ENCODE measurements at regions not wholly inside any gene's neighbourhood (a gene's known extent, or its start where the extent isn't known, plus 50 kb on each side); places are given as distances from the start of the nearest gene placed in this dataset.

DNA sequence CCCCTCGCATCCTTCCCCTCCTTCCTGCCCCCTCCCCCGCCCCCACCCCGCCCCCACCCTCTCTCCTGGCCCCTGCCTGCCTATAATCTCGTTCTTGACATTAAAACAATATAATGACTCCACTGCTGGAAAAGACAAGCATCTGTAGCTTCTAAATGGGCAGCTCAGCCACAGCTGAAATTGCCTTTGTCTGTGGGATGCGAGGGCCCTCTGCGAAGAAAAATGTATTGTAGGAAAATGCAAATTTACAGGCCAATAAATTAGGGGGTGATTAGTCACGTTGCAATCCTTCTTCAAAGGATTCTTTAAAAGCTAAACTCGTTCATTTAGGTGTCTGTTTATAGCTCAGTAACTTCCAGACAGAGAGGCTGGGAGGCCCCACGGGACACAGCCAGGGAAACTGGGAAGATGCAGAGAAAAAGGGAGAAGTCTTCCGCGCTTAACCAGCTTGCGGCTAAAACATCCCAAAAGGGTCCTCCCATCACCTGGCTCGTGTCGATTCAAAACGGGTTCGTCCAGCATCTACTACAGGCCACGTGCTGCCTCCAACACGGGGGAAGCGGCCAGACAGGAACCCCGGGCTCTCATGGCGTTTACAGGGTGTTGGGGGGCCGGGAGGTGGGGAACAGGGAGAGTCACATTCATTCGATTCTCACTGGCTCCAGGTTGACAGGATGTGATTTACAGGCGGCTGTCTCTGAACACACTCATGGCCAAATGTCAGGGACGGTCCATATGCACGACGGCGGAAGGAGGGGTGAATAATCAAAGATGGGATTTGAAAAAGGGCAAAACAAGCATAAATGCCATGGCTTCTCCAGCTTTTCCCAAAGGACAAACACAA lies 100.5 kb upstream of the ZBTB40 start:
- Histone ChIP-seq H3K36me3 (ENCODE audit: control insufficient read depth in 1 of 2, insufficient read depth in 2 of 2, low read depth in 1 of 2, low read length in 2 of 2) (no peaks in the 10 kb centered on the region), H3K4me3 (ENCODE audit: insufficient read depth in 1 of 2, low read depth in 1 of 2, low read length in 2 of 2) (no peak overlapping the region), H2AFZ (ENCODE audit: low read depth, low read length) (no peak overlapping the region), H2BK12ac (ENCODE audit: low read length in 2 of 2) (no peak overlapping the region), H3K27ac (ENCODE audit: low read length, poor library complexity, severe bottlenecking) (no peak overlapping the region), H3K27me3 (ENCODE audit: control insufficient read depth in 1 of 2, insufficient read depth in 1 of 2, low read length in 2 of 2) (peaks cover 48 to 49% of the 10 kb centered on the region in 2 experiments), H2BK120ac (ENCODE audit: low read depth, low read length) (no peak overlapping the region), H3K23ac (ENCODE audit: low read length in 2 of 2) (no peak overlapping the region), H3K4ac (ENCODE audit: low read depth in 1 of 2, low read length in 2 of 2) (no peak overlapping the region), H3K9ac (ENCODE audit: low read length) (no peak overlapping the region), H4K91ac (ENCODE audit: low read length) (no peak overlapping the region), H3K4me2 (ENCODE audit: low read length, poor library complexity, severe bottlenecking) (no peak overlapping the region), H3K14ac (ENCODE audit: low read length in 2 of 2) (no peak overlapping the region), H3K4me1 (ENCODE audit: control insufficient read depth, insufficient read depth, low read depth, low read length) (no peaks in the 10 kb centered on the region), H3K18ac (ENCODE audit: low read depth in 1 of 2, low read length in 2 of 2) (no peak overlapping the region), H3K9me3 (ENCODE audit: control insufficient read depth, low read length) (no peaks in the 10 kb centered on the region), H3K79me1 (replicated peaks; ENCODE audit: low read length, poor library complexity, severe bottlenecking) (no peaks in the 10 kb centered on the region), H4K8ac (ENCODE audit: low read length) (no peak overlapping the region), H2BK5ac (ENCODE audit: low read depth, low read length, poor library complexity, severe bottlenecking) (no peak overlapping the region), H2BK15ac (ENCODE audit: low read depth, poor library complexity, severe bottlenecking) (no peak overlapping the region), H2AK5ac (ENCODE audit: low read length, severe bottlenecking) (no peak overlapping the region)
- WGBS = 36% methylated on average over 23 of the region's 28 CpGs
- DNase-seq = no peak

DNA sequence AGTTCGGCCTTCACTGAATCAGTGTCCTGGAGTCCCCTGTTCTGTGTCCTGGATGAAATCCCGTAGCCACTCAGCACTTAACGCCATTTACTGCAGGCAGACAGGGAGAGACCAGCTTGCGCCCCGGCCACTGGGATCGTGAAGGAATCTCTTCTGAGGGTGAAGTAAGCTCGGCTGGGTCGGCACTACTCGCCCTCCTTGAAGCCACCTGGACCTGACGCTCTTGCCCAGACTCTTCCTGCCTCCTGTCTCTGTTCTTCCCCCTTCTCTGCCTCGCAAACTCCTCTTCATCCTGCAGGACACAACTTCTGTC lies 99.9 kb upstream of the ZBTB40 start:
- Histone ChIP-seq H3K18ac (ENCODE audit: low read depth in 1 of 2, low read length in 2 of 2) (no peak overlapping the region), H3K4me2 (ENCODE audit: low read length, poor library complexity, severe bottlenecking) (no peak overlapping the region), H3K4ac (ENCODE audit: low read depth in 1 of 2, low read length in 2 of 2) (no peak overlapping the region), H3K36me3 (ENCODE audit: control insufficient read depth in 1 of 2, insufficient read depth in 2 of 2, low read depth in 1 of 2, low read length in 2 of 2) (no peaks in the 10 kb centered on the region), H2BK5ac (ENCODE audit: low read depth, low read length, poor library complexity, severe bottlenecking) (no peak overlapping the region), H4K8ac (ENCODE audit: low read length) (no peak overlapping the region), H3K14ac (ENCODE audit: low read length in 2 of 2) (peak overlapping the region in 1 of 2 experiments; percentile 44), H3K27ac (ENCODE audit: low read length, poor library complexity, severe bottlenecking) (no peak overlapping the region), H2BK15ac (ENCODE audit: low read depth, poor library complexity, severe bottlenecking) (no peak overlapping the region), H3K9me3 (ENCODE audit: control insufficient read depth, low read length) (no peaks in the 10 kb centered on the region), H3K27me3 (ENCODE audit: control insufficient read depth in 1 of 2, insufficient read depth in 1 of 2, low read length in 2 of 2) (peaks cover 43 to 52% of the 10 kb centered on the region in 2 experiments), H3K4me1 (ENCODE audit: control insufficient read depth, insufficient read depth, low read depth, low read length) (no peaks in the 10 kb centered on the region), H3K4me3 (ENCODE audit: insufficient read depth in 1 of 2, low read depth in 1 of 2, low read length in 2 of 2) (no peak overlapping the region), H2BK12ac (ENCODE audit: low read length in 2 of 2) (no peak overlapping the region), H3K23ac (ENCODE audit: low read length in 2 of 2) (no peak overlapping the region), H2AFZ (ENCODE audit: low read depth, low read length) (no peak overlapping the region), H2AK5ac (ENCODE audit: low read length, severe bottlenecking) (no peak overlapping the region), H3K9ac (ENCODE audit: low read length) (no peak overlapping the region), H3K79me1 (replicated peaks; ENCODE audit: low read length, poor library complexity, severe bottlenecking) (no peaks in the 10 kb centered on the region), H4K91ac (ENCODE audit: low read length) (no peak overlapping the region), H2BK120ac (ENCODE audit: low read depth, low read length) (no peak overlapping the region)
- DNase-seq = no peak
- WGBS = 63% methylated on average over 11 of the region's 11 CpGs

DNA sequence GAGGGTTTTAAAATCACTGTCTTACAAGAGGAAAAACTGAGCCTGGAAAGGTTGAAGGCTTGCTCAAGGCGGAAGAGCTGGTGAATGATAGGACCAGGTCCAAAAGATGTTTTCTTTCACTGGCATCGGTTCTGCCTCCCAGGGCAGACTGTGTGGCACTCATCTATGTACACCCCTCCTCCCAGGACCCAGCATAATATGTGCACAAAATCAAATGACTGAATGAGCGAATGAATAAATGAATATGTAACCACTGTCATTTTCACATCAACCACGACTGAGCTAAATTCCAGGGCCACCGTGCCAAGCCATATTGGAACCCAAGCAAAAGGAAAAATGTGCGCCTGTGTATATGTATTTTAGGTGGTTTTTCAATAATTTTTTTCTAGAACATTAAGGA lies 99.3 kb upstream of the ZBTB40 start:
- H3K9ac ChIP-seq (ENCODE audit: low read length) = no peak overlapping the region
- DNase-seq = no peak
- no peaks in the 10 kb centered on the region for H3K36me3 ChIP-seq (ENCODE audit: control insufficient read depth in 1 of 2, insufficient read depth in 2 of 2, low read depth in 1 of 2, low read length in 2 of 2)
- no peak overlapping the region for H3K4me2 ChIP-seq (ENCODE audit: low read length, poor library complexity, severe bottlenecking)
- H2AK5ac ChIP-seq (ENCODE audit: low read length, severe bottlenecking) = no peak overlapping the region
- no peak overlapping the region for H3K18ac ChIP-seq (ENCODE audit: low read depth in 1 of 2, low read length in 2 of 2)
- H2BK15ac ChIP-seq (ENCODE audit: low read depth, poor library complexity, severe bottlenecking) = no peak overlapping the region
- no peak overlapping the region for H3K4me3 ChIP-seq (ENCODE audit: insufficient read depth in 1 of 2, low read depth in 1 of 2, low read length in 2 of 2)
- H4K8ac ChIP-seq (ENCODE audit: low read length) = no peak overlapping the region
- no peak overlapping the region for H2AFZ ChIP-seq (ENCODE audit: low read depth, low read length)
- H3K9me3 ChIP-seq (ENCODE audit: control insufficient read depth, low read length) = no peaks in the 10 kb centered on the region
- no peak overlapping the region for H4K91ac ChIP-seq (ENCODE audit: low read length)
- H3K27ac ChIP-seq (ENCODE audit: low read length, poor library complexity, severe bottlenecking) = no peak overlapping the region
- no peak overlapping the region for H2BK12ac ChIP-seq (ENCODE audit: low read length in 2 of 2)
- no peak overlapping the region for H3K4ac ChIP-seq (ENCODE audit: low read depth in 1 of 2, low read length in 2 of 2)
- peaks cover 45 to 59% of the 10 kb centered on the region in 2 experiments for H3K27me3 ChIP-seq (ENCODE audit: control insufficient read depth in 1 of 2, insufficient read depth in 1 of 2, low read length in 2 of 2)
- H2BK5ac ChIP-seq (ENCODE audit: low read depth, low read length, poor library complexity, severe bottlenecking) = no peak overlapping the region
- 90% methylated on average over 2 of the region's 6 CpGs for WGBS
- H3K79me1 ChIP-seq (replicated peaks; ENCODE audit: low read length, poor library complexity, severe bottlenecking) = no peaks in the 10 kb centered on the region
- no peak overlapping the region for H2BK120ac ChIP-seq (ENCODE audit: low read depth, low read length)
- H3K23ac ChIP-seq (ENCODE audit: low read length in 2 of 2) = no peak overlapping the region
- H3K4me1 ChIP-seq (ENCODE audit: control insufficient read depth, insufficient read depth, low read depth, low read length) = no peaks in the 10 kb centered on the region
- H3K14ac ChIP-seq (ENCODE audit: low read length in 2 of 2) = no peak overlapping the region

DNA sequence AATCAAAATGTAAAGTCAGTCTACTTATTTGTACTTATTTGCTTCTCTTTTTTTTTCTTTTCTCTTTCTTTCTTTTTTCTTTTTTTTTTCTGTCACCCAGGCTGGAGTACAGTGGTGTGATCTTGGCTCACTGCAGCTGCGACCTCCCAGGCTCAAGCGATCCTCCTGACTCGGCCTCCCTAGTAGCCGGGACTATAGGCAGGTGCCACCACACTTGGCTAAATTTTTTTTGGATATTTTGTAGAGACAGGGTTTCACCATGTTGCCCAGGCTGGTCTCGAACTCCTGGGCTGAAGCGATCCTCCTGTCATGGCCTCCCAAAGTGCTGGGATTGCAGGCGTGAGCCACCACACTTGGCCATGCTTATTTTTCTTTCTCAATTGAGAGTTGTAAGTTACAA lies 98.8 kb upstream of the ZBTB40 start:
- Histone ChIP-seq H4K91ac (ENCODE audit: low read length) (no peak overlapping the region), H3K4me1 (ENCODE audit: control insufficient read depth, insufficient read depth, low read depth, low read length) (no peaks in the 10 kb centered on the region), H3K9me3 (ENCODE audit: control insufficient read depth, low read length) (no peaks in the 10 kb centered on the region), H3K14ac (ENCODE audit: low read length in 2 of 2) (no peak overlapping the region), H3K23ac (ENCODE audit: low read length in 2 of 2) (no peak overlapping the region), H3K27ac (ENCODE audit: low read length, poor library complexity, severe bottlenecking) (no peak overlapping the region), H3K36me3 (ENCODE audit: control insufficient read depth in 1 of 2, insufficient read depth in 2 of 2, low read depth in 1 of 2, low read length in 2 of 2) (no peaks in the 10 kb centered on the region), H3K79me1 (replicated peaks; ENCODE audit: low read length, poor library complexity, severe bottlenecking) (no peaks in the 10 kb centered on the region), H3K4me3 (ENCODE audit: insufficient read depth in 1 of 2, low read depth in 1 of 2, low read length in 2 of 2) (no peak overlapping the region), H3K27me3 (ENCODE audit: control insufficient read depth in 1 of 2, insufficient read depth in 1 of 2, low read length in 2 of 2) (peaks cover 48 to 62% of the 10 kb centered on the region in 2 experiments), H3K4me2 (ENCODE audit: low read length, poor library complexity, severe bottlenecking) (no peak overlapping the region), H3K9ac (ENCODE audit: low read length) (no peak overlapping the region), H3K4ac (ENCODE audit: low read depth in 1 of 2, low read length in 2 of 2) (no peak overlapping the region), H2BK15ac (ENCODE audit: low read depth, poor library complexity, severe bottlenecking) (no peak overlapping the region), H2BK120ac (ENCODE audit: low read depth, low read length) (no peak overlapping the region), H2BK12ac (ENCODE audit: low read length in 2 of 2) (no peak overlapping the region), H2BK5ac (ENCODE audit: low read depth, low read length, poor library complexity, severe bottlenecking) (no peak overlapping the region), H3K18ac (ENCODE audit: low read depth in 1 of 2, low read length in 2 of 2) (no peak overlapping the region), H2AFZ (ENCODE audit: low read depth, low read length) (no peak overlapping the region), H4K8ac (ENCODE audit: low read length) (no peak overlapping the region), H2AK5ac (ENCODE audit: low read length, severe bottlenecking) (no peak overlapping the region)
- WGBS = 95% methylated on average over 7 of the region's 7 CpGs
- no peak for DNase-seq

Data from mesenchymal stem cell (in vitro differentiated cells and primary cell).